ENCODE measurements at regions not wholly inside any gene's neighbourhood (a gene's known extent, or its start where the extent isn't known, plus 50 kb on each side); places are given as distances from the start of the nearest gene placed in this dataset.

- no peak for TF ChIP-seq CREB1 (IDR thresholded peaks at IDR 0.05; ENCODE audit: low read depth)
- TF ChIP-seq EGR1 (IDR thresholded peaks at IDR 0.05) = no peak
- no peak for TF ChIP-seq ZBTB7A (IDR thresholded peaks at IDR 0.05; ENCODE audit: low read depth)
- TF ChIP-seq, protein P1, sequence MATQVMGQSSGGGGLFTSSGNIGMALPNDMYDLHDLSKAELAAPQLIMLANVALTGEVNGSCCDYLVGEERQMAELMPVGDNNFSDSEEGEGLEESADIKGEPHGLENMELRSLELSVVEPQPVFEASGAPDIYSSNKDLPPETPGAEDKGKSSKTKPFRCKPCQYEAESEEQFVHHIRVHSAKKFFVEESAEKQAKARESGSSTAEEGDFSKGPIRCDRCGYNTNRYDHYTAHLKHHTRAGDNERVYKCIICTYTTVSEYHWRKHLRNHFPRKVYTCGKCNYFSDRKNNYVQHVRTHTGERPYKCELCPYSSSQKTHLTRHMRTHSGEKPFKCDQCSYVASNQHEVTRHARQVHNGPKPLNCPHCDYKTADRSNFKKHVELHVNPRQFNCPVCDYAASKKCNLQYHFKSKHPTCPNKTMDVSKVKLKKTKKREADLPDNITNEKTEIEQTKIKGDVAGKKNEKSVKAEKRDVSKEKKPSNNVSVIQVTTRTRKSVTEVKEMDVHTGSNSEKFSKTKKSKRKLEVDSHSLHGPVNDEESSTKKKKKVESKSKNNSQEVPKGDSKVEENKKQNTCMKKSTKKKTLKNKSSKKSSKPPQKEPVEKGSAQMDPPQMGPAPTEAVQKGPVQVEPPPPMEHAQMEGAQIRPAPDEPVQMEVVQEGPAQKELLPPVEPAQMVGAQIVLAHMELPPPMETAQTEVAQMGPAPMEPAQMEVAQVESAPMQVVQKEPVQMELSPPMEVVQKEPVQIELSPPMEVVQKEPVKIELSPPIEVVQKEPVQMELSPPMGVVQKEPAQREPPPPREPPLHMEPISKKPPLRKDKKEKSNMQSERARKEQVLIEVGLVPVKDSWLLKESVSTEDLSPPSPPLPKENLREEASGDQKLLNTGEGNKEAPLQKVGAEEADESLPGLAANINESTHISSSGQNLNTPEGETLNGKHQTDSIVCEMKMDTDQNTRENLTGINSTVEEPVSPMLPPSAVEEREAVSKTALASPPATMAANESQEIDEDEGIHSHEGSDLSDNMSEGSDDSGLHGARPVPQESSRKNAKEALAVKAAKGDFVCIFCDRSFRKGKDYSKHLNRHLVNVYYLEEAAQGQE (IDR thresholded peaks at IDR 0.05; ENCODE audit: low read depth) = no peak
- TF ChIP-seq RAD21 (IDR thresholded peaks at IDR 0.05; ENCODE audit: low read depth) = no peak
- no peak for TF ChIP-seq TCF12 (IDR thresholded peaks at IDR 0.05; ENCODE audit: low read depth)
Measured at GRCh38 chr5:52597625-52598024, 190.1 kb upstream of the ITGA1 start.

DNA sequence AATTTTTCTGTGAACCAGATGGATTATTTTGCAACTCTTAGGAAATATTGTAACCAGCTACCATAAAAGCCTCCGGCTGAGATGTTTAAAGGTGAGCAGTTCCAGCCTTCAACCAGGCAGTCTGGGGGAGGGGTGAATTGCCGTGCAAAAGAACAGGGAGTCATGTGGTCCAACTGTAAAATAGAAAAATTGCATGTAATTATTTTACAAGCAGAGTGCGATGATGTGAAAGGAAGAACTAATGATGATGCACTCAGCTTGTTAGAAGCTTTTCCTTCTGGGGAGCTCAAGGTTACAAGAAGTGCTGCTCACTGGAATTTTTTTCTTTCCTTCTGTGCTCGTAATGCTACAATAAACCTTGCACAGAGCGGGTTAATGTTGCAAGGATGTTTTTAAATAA is 188.7 kb upstream of the ITGA1 start:
- TF ChIP-seq NFIC (IDR thresholded peaks at IDR 0.05) (no peak), ZBTB7A (IDR thresholded peaks at IDR 0.05; ENCODE audit: low read depth) (no peak), CEBPB (IDR thresholded peaks at IDR 0.05) (no peak), TEAD4 (IDR thresholded peaks at IDR 0.05) (no peak)
- TF ChIP-seq, protein P2, sequence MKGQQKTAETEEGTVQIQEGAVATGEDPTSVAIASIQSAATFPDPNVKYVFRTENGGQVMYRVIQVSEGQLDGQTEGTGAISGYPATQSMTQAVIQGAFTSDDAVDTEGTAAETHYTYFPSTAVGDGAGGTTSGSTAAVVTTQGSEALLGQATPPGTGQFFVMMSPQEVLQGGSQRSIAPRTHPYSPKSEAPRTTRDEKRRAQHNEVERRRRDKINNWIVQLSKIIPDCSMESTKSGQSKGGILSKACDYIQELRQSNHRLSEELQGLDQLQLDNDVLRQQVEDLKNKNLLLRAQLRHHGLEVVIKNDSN (IDR thresholded peaks at IDR 0.05) = no peak

GRCh38 chr5:52603778-52604554 is 183.8 kb upstream of the ITGA1 start:
- TF ChIP-seq MAX (IDR thresholded peaks at IDR 0.05) (no peak), CREB1 (IDR thresholded peaks at IDR 0.05; ENCODE audit: low read depth) (no peak), RAD21 (IDR thresholded peaks at IDR 0.05; ENCODE audit: low read depth) (no peak), EGR1 (IDR thresholded peaks at IDR 0.05) (no peak), TCF12 (IDR thresholded peaks at IDR 0.05; ENCODE audit: low read depth) (no peak), TEAD4 (IDR thresholded peaks at IDR 0.05) (no peak), YY1 (IDR thresholded peaks at IDR 0.05; ENCODE audit: low read depth) (no peak), FOXM1 (IDR thresholded peaks at IDR 0.05; ENCODE audit: borderline replicate concordance, low read depth) (no peak), ZBTB7A (IDR thresholded peaks at IDR 0.05; ENCODE audit: low read depth) (no peak), TAF1 (IDR thresholded peaks at IDR 0.05; ENCODE audit: low read depth) (no peak), EP300 (IDR thresholded peaks at IDR 0.05; ENCODE audit: borderline replicate concordance) (no peak), NFIC (IDR thresholded peaks at IDR 0.05) (no peak)
- TF ChIP-seq, protein P2 (IDR thresholded peaks at IDR 0.05) = no peak

DNA sequence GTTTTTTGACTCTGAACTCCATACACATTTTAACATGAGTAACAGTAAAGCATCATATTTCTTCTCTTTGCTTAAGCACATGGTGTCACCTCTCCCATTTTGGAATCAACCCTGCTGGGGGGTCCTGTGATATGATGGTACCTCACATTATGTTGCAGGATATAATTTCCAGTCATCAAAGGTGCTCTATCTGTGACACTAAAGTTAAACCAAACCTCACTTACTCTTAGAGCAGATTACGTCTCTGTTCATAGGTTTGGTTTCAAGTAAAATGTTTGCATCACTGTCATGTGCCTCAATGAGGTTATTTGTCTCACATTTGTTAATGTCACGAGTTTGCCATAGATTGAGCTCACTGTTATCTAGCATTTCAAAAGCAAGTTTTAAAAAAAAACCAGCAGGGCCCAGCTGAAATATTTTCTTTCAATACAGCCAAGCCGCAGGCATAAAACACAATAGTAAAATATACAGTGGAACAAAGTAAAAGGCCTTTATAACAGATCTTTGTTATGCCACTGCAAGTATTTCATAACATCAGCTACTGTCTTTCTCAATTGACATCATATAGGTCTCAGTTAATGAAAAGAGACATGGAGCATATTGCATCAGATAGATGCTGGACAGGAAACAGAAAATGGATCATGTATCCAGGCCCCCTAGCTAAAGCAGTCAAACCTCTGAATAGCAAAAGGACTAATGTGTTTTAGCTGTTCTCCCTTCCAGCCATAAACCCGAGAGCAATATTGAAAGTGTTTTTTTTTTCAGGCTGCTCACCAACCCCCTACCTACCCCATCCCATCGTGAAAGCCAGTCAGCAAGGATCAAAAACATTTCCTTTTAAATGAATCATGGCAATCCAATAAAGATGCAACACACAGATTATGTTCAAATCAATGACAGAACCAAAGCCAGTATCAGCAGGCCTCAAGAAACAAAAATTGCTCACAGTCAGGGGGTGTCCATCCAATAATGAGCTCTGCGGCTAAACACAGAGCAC is 182.1 kb upstream of the ITGA1 start:
- TF ChIP-seq EGR1 (IDR thresholded peaks at IDR 0.05) (no peak), RAD21 (IDR thresholded peaks at IDR 0.05; ENCODE audit: low read depth) (no peak), YY1 (IDR thresholded peaks at IDR 0.05; ENCODE audit: low read depth) (no peak), TEAD4 (IDR thresholded peaks at IDR 0.05) (no peak), CREB1 (IDR thresholded peaks at IDR 0.05; ENCODE audit: low read depth) (no peak), ZBTB7A (IDR thresholded peaks at IDR 0.05; ENCODE audit: low read depth) (no peak), TAF1 (IDR thresholded peaks at IDR 0.05; ENCODE audit: low read depth) (no peak), EP300 (IDR thresholded peaks at IDR 0.05; ENCODE audit: borderline replicate concordance) (no peak), CEBPB (IDR thresholded peaks at IDR 0.05) (no peak), TCF12 (IDR thresholded peaks at IDR 0.05; ENCODE audit: low read depth) (no peak), FOXM1 (IDR thresholded peaks at IDR 0.05; ENCODE audit: borderline replicate concordance, low read depth) (no peak), MAX (IDR thresholded peaks at IDR 0.05) (no peak), NFIC (IDR thresholded peaks at IDR 0.05) (no peak)
- TF ChIP-seq, protein P2 (IDR thresholded peaks at IDR 0.05) = no peak
- TF ChIP-seq, protein P1 (IDR thresholded peaks at IDR 0.05; ENCODE audit: low read depth) = no peak

Measured in Ishikawa (cell line).